ENCODE measurements at regions not wholly inside any gene's neighbourhood (a gene's known extent, or its start where the extent isn't known, plus 50 kb on each side); places are given as distances from the start of the nearest gene placed in this dataset.

GRCh38 chr9:91155181-91155580, 206.5 kb downstream of the AUH start:
- TF ChIP-seq REST (IDR thresholded peaks at IDR 0.05; ENCODE audit: insufficient replicate concordance, low read depth) = no peak
- TF ChIP-seq POLR2AphosphoS5 (IDR thresholded peaks at IDR 0.05; ENCODE audit: low read depth) = no peak
- no peak for TF ChIP-seq CTCF (IDR thresholded peaks at IDR 0.05; ENCODE audit: insufficient read depth, low read length)
- no peak for TF ChIP-seq SPI1 (IDR thresholded peaks at IDR 0.05; ENCODE audit: borderline replicate concordance, low read depth)
- TF ChIP-seq GABPA (IDR thresholded peaks at IDR 0.05; ENCODE audit: low read depth) = no peak
- DNase-seq (ENCODE audit: low read depth in 1 of 2, low spot score in 1 of 2) = no peak
- no peak overlapping the region for H3K27ac ChIP-seq (replicated peaks)
- H3K4me3 ChIP-seq (replicated peaks; ENCODE audit: insufficient read depth, low read length) = no peak overlapping the region
- H3K27me3 ChIP-seq (ENCODE audit: insufficient read depth, poor library complexity, severe bottlenecking) = no peaks in the 10 kb centered on the region

- TF ChIP-seq POLR2AphosphoS5 (IDR thresholded peaks at IDR 0.05; ENCODE audit: low read depth) (no peak), GABPA (IDR thresholded peaks at IDR 0.05; ENCODE audit: low read depth) (no peak), SPI1 (IDR thresholded peaks at IDR 0.05; ENCODE audit: borderline replicate concordance, low read depth) (no peak), CTCF (IDR thresholded peaks at IDR 0.05; ENCODE audit: insufficient read depth, low read length) (no peak), REST (IDR thresholded peaks at IDR 0.05; ENCODE audit: insufficient replicate concordance, low read depth) (no peak)
- Histone ChIP-seq H3K4me3 (replicated peaks; ENCODE audit: insufficient read depth, low read length) (no peak overlapping the region), H3K27me3 (ENCODE audit: insufficient read depth, poor library complexity, severe bottlenecking) (no peaks in the 10 kb centered on the region), H3K27ac (replicated peaks) (no peak overlapping the region)
- no peak for DNase-seq (ENCODE audit: low read depth in 1 of 2, low spot score in 1 of 2)
Observed at GRCh38 chr9:91155746-91156376, 205.9 kb downstream of the AUH start.

GRCh38 chr9:91156451-91157234, 205.1 kb downstream of the AUH start:
- H3K27ac ChIP-seq (replicated peaks) = no peak overlapping the region

More at GRCh38 chr9:91156451-91157234, 205.1 kb downstream of the AUH start:
- DNase-seq (ENCODE audit: low read depth in 1 of 2, low spot score in 1 of 2) = no peak
- Histone ChIP-seq H3K4me3 (replicated peaks; ENCODE audit: insufficient read depth, low read length) (no peak overlapping the region), H3K27me3 (ENCODE audit: insufficient read depth, poor library complexity, severe bottlenecking) (no peaks in the 10 kb centered on the region)
- TF ChIP-seq SPI1 (IDR thresholded peaks at IDR 0.05; ENCODE audit: borderline replicate concordance, low read depth) (no peak), POLR2AphosphoS5 (IDR thresholded peaks at IDR 0.05; ENCODE audit: low read depth) (no peak), CTCF (IDR thresholded peaks at IDR 0.05; ENCODE audit: insufficient read depth, low read length) (no peak), REST (IDR thresholded peaks at IDR 0.05; ENCODE audit: insufficient replicate concordance, low read depth) (no peak), GABPA (IDR thresholded peaks at IDR 0.05; ENCODE audit: low read depth) (no peak)

All from HL-60 (cell line).